GM19438 (cell line): ENCODE measurements at regions not wholly inside any gene's neighbourhood (a gene's known extent, or its start where the extent isn't known, plus 50 kb on each side); places are given as distances from the start of the nearest gene placed in this dataset.

Experiments used
- ATAC-seq: cut with Tn5 transposase; IDR thresholded peaks from one replicate; pipeline ENCODE4 v1.9.1; 2021; ENCODE audit warnings: low read depth; ENCODE audit not compliant: unreplicated experiment

- no peak for ATAC-seq
These were observed 251.1 kb upstream of the RGS18 start for GRCh38 chr1:191907121-191907520.

- ATAC-seq, result no peak
These were observed 248.0 kb upstream of the RGS18 start for GRCh38 chr1:191910245-191910644.

GRCh38 chr1:191912517-191912916 lies 245.7 kb upstream of the RGS18 start:
- ATAC-seq, result peak; percentile 64

- no peak for ATAC-seq
These were observed 244.8 kb upstream of the RGS18 start for GRCh38 chr1:191913260-191913977.

GRCh38 chr1:191929383-191929782 lies 228.9 kb upstream of the RGS18 start:
- no peak for ATAC-seq

GRCh38 chr1:191943684-191944083 lies 214.6 kb upstream of the RGS18 start:
- no peak for ATAC-seq

GRCh38 chr1:191953526-191953925 lies 204.7 kb upstream of the RGS18 start:
- no peak for ATAC-seq

GRCh38 chr1:191959856-191960255 lies 198.4 kb upstream of the RGS18 start:
- no peak for ATAC-seq

- no peak for ATAC-seq
These were observed 195.0 kb upstream of the RGS18 start for GRCh38 chr1:191963286-191963685.

- no peak for ATAC-seq
These were observed 194.3 kb upstream of the RGS18 start for GRCh38 chr1:191963781-191964455.

- no peak for ATAC-seq
These were observed 189.0 kb upstream of the RGS18 start for GRCh38 chr1:191969290-191969689.

- no peak for ATAC-seq
These were observed 188.1 kb upstream of the RGS18 start for GRCh38 chr1:191970116-191970515.

GRCh38 chr1:191971447-191971846 lies 186.8 kb upstream of the RGS18 start:
- no peak for ATAC-seq

GRCh38 chr1:191974004-191974403 lies 184.3 kb upstream of the RGS18 start:
- no peak for ATAC-seq

- ATAC-seq, result no peak
These were observed 180.3 kb upstream of the RGS18 start for GRCh38 chr1:191977874-191978506.

- no peak for ATAC-seq
These were observed 173.4 kb upstream of the RGS18 start for GRCh38 chr1:191984856-191985255.

GRCh38 chr1:191992118-191992517 lies 166.1 kb upstream of the RGS18 start:
- no peak for ATAC-seq

- ATAC-seq, result no peak
These were observed 164.7 kb upstream of the RGS18 start for GRCh38 chr1:191993549-191993948.

- ATAC-seq, result no peak
These were observed 156.2 kb upstream of the RGS18 start for GRCh38 chr1:192002063-192002462.

- no peak for ATAC-seq
These were observed 154.8 kb upstream of the RGS18 start for GRCh38 chr1:192003295-192004077.

- ATAC-seq, result no peak
These were observed 152.3 kb upstream of the RGS18 start for GRCh38 chr1:192005976-192006375.
